ENCODE measurements at regions not wholly inside any gene's neighbourhood (a gene's known extent, or its start where the extent isn't known, plus 50 kb on each side); places are given as distances from the start of the nearest gene placed in this dataset.

DNA sequence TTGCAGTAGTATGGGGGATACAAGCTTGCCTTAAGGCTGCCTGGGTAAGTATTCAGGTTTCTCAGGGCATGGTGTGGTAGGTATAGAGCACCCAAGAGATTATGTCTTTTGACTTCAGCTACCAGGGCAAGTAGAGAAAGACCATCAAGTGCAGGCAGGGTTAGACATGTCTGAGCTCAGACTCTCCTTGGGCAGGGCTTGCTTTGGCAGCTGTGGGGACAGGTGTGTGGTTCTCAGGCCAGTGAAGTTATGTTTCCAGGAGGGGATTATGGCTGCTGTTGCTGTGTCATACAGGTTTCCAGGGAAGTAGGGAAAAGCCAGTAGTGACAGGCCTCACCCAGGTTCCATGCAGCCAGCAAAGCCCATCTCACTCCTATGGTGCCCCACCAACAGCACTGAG lies 1040.4 kb downstream of the FLRT2 start:
- no peak overlapping the region for H2AFZ ChIP-seq (ENCODE audit: low read depth, low read length)
- H3K27me3 ChIP-seq (ENCODE audit: insufficient read depth, low read length, poor library complexity), result no peaks in the 10 kb centered on the region
- H3K9me3 ChIP-seq (ENCODE audit: insufficient read depth, low read length, severe bottlenecking), result peaks cover 15% of the 10 kb centered on the region
- TF ChIP-seq CTCF (IDR thresholded peaks at IDR 0.05; ENCODE audit: borderline replicate concordance, extremely low read depth, low read length, poor library complexity, severe bottlenecking) (no peak), EZH2 (IDR thresholded peaks at IDR 0.05; ENCODE audit: borderline replicate concordance, low read depth, low read length, severe bottlenecking) (no peak)
- H3K36me3 ChIP-seq (ENCODE audit: insufficient read depth, low read length), result no peaks in the 10 kb centered on the region
- no peak overlapping the region for H3K9ac ChIP-seq (ENCODE audit: low read depth, low read length)
- H3K27ac ChIP-seq (ENCODE audit: low read length), result no peak overlapping the region
- no peak for ATAC-seq (ENCODE audit: insufficient read depth, low read depth)
- no peaks in the 10 kb centered on the region for H3K79me2 ChIP-seq (ENCODE audit: insufficient read depth, low read length)
- no peaks in the 10 kb centered on the region for H4K20me1 ChIP-seq (ENCODE audit: insufficient read depth, low read length)
- H3K4me1 ChIP-seq (ENCODE audit: insufficient read depth, low read length), result no peaks in the 10 kb centered on the region
- H3K4me3 ChIP-seq (ENCODE audit: low read depth in 1 of 2, low read length in 2 of 2), result no peak overlapping the region
- DNase-seq, result no peak
- no peak overlapping the region for H3K4me2 ChIP-seq (ENCODE audit: insufficient read depth, low read length)

DNA sequence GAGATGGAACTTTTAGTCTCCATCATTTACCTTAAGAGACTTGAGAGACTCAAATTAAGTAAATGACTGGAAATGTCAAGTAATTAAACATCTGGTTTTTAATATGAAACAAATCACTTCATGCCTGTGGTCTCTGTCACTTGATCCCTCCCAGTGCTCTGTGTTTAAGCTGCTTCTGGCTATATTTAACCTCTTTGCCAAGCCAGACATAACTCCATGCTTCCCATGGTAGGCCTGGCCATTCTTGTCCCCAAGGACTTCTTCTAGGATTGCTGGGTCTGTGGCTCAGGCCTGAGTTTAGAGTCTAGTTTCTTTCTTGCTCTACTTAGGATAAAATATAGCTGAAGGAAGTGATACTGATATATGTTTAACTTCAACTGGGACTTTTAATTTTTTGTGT lies 1013.6 kb downstream of the FLRT2 start:
- Histone ChIP-seq H3K4me1 (ENCODE audit: insufficient read depth, low read length) (no peaks in the 10 kb centered on the region), H3K27ac (ENCODE audit: low read length) (no peak overlapping the region), H3K4me3 (ENCODE audit: low read depth in 1 of 2, low read length in 2 of 2) (no peak overlapping the region), H3K4me2 (ENCODE audit: insufficient read depth, low read length) (no peak overlapping the region), H2AFZ (ENCODE audit: low read depth, low read length) (no peak overlapping the region), H3K9ac (ENCODE audit: low read depth, low read length) (no peak overlapping the region), H3K79me2 (ENCODE audit: insufficient read depth, low read length) (no peaks in the 10 kb centered on the region), H3K36me3 (ENCODE audit: insufficient read depth, low read length) (no peaks in the 10 kb centered on the region), H3K27me3 (ENCODE audit: insufficient read depth, low read length, poor library complexity) (no peaks in the 10 kb centered on the region), H4K20me1 (ENCODE audit: insufficient read depth, low read length) (no peaks in the 10 kb centered on the region), H3K9me3 (ENCODE audit: insufficient read depth, low read length, severe bottlenecking) (no peaks in the 10 kb centered on the region)
- TF ChIP-seq CTCF (IDR thresholded peaks at IDR 0.05; ENCODE audit: borderline replicate concordance, extremely low read depth, low read length, poor library complexity, severe bottlenecking) (no peak), EZH2 (IDR thresholded peaks at IDR 0.05; ENCODE audit: borderline replicate concordance, low read depth, low read length, severe bottlenecking) (no peak)
- ATAC-seq (ENCODE audit: insufficient read depth, low read depth) (no peak), DNase-seq (no peak)

GRCh38 chr14:86541972-86542371 lies 1012.0 kb downstream of the FLRT2 start:
- Histone ChIP-seq H3K9ac (ENCODE audit: low read depth, low read length) (no peak overlapping the region), H3K9me3 (ENCODE audit: insufficient read depth, low read length, severe bottlenecking) (no peaks in the 10 kb centered on the region)

More at GRCh38 chr14:86541972-86542371, 1012.0 kb downstream of the FLRT2 start:
- no peaks in the 10 kb centered on the region for H3K36me3 ChIP-seq (ENCODE audit: insufficient read depth, low read length)
- H3K27ac ChIP-seq (ENCODE audit: low read length), result no peak overlapping the region
- H2AFZ ChIP-seq (ENCODE audit: low read depth, low read length), result no peak overlapping the region
- no peaks in the 10 kb centered on the region for H3K79me2 ChIP-seq (ENCODE audit: insufficient read depth, low read length)
- ATAC-seq (ENCODE audit: insufficient read depth, low read depth) (no peak), DNase-seq (no peak)
- no peak overlapping the region for H3K4me3 ChIP-seq (ENCODE audit: low read depth in 1 of 2, low read length in 2 of 2)
- no peak for TF ChIP-seq CTCF (IDR thresholded peaks at IDR 0.05; ENCODE audit: borderline replicate concordance, extremely low read depth, low read length, poor library complexity, severe bottlenecking)
- TF ChIP-seq EZH2 (IDR thresholded peaks at IDR 0.05; ENCODE audit: borderline replicate concordance, low read depth, low read length, severe bottlenecking), result no peak
- H3K4me1 ChIP-seq (ENCODE audit: insufficient read depth, low read length), result no peaks in the 10 kb centered on the region
- no peaks in the 10 kb centered on the region for H4K20me1 ChIP-seq (ENCODE audit: insufficient read depth, low read length)
- no peaks in the 10 kb centered on the region for H3K27me3 ChIP-seq (ENCODE audit: insufficient read depth, low read length, poor library complexity)
- no peak overlapping the region for H3K4me2 ChIP-seq (ENCODE audit: insufficient read depth, low read length)
